Activated B cell treated with CpG ODN at 0.5 μM for 24 hours (primary cell): ENCODE measurements at regions not wholly inside any gene's neighbourhood (a gene's known extent, or its start where the extent isn't known, plus 50 kb on each side); places are given as distances from the start of the nearest gene placed in this dataset.

Source experiments
- ATAC-seq: fragments of 200-7000 bp; cut with Tn5 transposase; one replicate; pipeline ENCODE4 v1.10.0; 2021; ENCODE audit warnings: low read depth, mild to moderate bottlenecking, moderate library complexity
- CTCF ChIA-PET: fragments of 350-600 bp; sonication (Branson Sonifier 250); formaldehyde crosslinking; loops from one replicate; lab custom pipeline; 2021; ENCODE audit warnings: antibody characterized with exemption; lab: Charles Lee
- POLR2A ChIA-PET: fragments of 350-600 bp; sonication (Branson Sonifier 250); formaldehyde crosslinking; loops from one replicate; lab custom pipeline; 2021; ENCODE audit warnings: antibody characterized with exemption; lab: Charles Lee
- DNase-seq: peaks from one replicate; pipeline ENCODE4 v3.0.0; 2022
- H3K27ac Mint-ChIP-seq: one replicate; pipeline ENCODE4 v1.8.0; 2020; ENCODE audit warnings: mixed read lengths
- H3K27me3 Mint-ChIP-seq: one replicate; pipeline ENCODE4 v1.8.0; 2021; ENCODE audit warnings: mixed read lengths
- H3K36me3 Mint-ChIP-seq: one replicate; pipeline ENCODE4 v1.8.0; 2021; ENCODE audit warnings: low read depth, mixed read lengths
- H3K4me1 Mint-ChIP-seq: one replicate; pipeline ENCODE4 v1.8.0; 2021; ENCODE audit warnings: mixed read lengths
- H3K4me3 Mint-ChIP-seq: one replicate; pipeline ENCODE4 v1.8.0; 2020; ENCODE audit warnings: mild to moderate bottlenecking, mixed read lengths
- H3K9me3 Mint-ChIP-seq: one replicate; pipeline ENCODE4 v1.8.0; 2020; ENCODE audit warnings: mixed read lengths
- CTCF ChIP-seq: fragments of 200-600 bp; IDR thresholded peaks from one replicate; pipeline ENCODE4 v1.8.0; 2022; ENCODE audit warnings: antibody characterized with exemption, mild to moderate bottlenecking
- intact Hi-C: fragments of 100-400 bp; cut with micrococcal nuclease; formaldehyde crosslinking; loops from one replicate; pipeline ENCODE4 v1.15.1; 2024

GRCh38 chr15:96031426-96032110 lies 298.9 kb upstream of the NR2F2 start:
- no peaks in the 10 kb centered on the region for H3K36me3 Mint-ChIP-seq
- no peak for TF ChIP-seq CTCF
- no peak overlapping the region for H3K27ac Mint-ChIP-seq
- H3K4me3 Mint-ChIP-seq = no peak overlapping the region
- ChIA-PET POLR2A (no interaction called here), CTCF (no interaction called here)
- no peaks in the 10 kb centered on the region for H3K27me3 Mint-ChIP-seq
- ATAC-seq = no peak
- DNase-seq = no peak
- intact Hi-C loops = no loop called here
- no peaks in the 10 kb centered on the region for H3K4me1 Mint-ChIP-seq
- H3K9me3 Mint-ChIP-seq = no peaks in the 10 kb centered on the region

- DNase-seq (no peak), ATAC-seq (no peak)
- no peaks in the 10 kb centered on the region for H3K36me3 Mint-ChIP-seq
- peaks cover 1% of the 10 kb centered on the region for H3K27me3 Mint-ChIP-seq
- TF ChIP-seq CTCF = no peak
- no peak overlapping the region for H3K27ac Mint-ChIP-seq
- no peak overlapping the region for H3K4me3 Mint-ChIP-seq
- POLR2A ChIA-PET = no interaction called here
- intact Hi-C loops = no loop called here
- CTCF ChIA-PET = no interaction called here
- H3K9me3 Mint-ChIP-seq = no peaks in the 10 kb centered on the region
- H3K4me1 Mint-ChIP-seq = no peaks in the 10 kb centered on the region
Measured at GRCh38 chr15:96035091-96035490, 295.4 kb upstream of the NR2F2 start.

- Mint-ChIP-seq H3K4me1 (no peaks in the 10 kb centered on the region), H3K27ac (no peak overlapping the region), H3K27me3 (peaks cover 1% of the 10 kb centered on the region), H3K9me3 (no peaks in the 10 kb centered on the region), H3K36me3 (no peaks in the 10 kb centered on the region), H3K4me3 (no peak overlapping the region)
- ATAC-seq = no peak
- ChIA-PET CTCF (no interaction called here), POLR2A (no interaction called here)
- no peak for TF ChIP-seq CTCF
- DNase-seq = no peak
- intact Hi-C loops = no loop called here
Measured at GRCh38 chr15:96035635-96036034, 294.9 kb upstream of the NR2F2 start.

- ATAC-seq (no peak), DNase-seq (no peak)
- H3K9me3 Mint-ChIP-seq = no peaks in the 10 kb centered on the region
- H3K4me1 Mint-ChIP-seq = peaks cover 1% of the 10 kb centered on the region
- peaks cover 1% of the 10 kb centered on the region for H3K27me3 Mint-ChIP-seq
- no peak overlapping the region for H3K4me3 Mint-ChIP-seq
- H3K27ac Mint-ChIP-seq = no peak overlapping the region
- no peaks in the 10 kb centered on the region for H3K36me3 Mint-ChIP-seq
- intact Hi-C loops = no loop called here
- ChIA-PET POLR2A (no interaction called here), CTCF (no interaction called here)
- TF ChIP-seq CTCF = no peak
Measured at GRCh38 chr15:96037584-96037983, 292.9 kb upstream of the NR2F2 start.

GRCh38 chr15:96038131-96038530 lies 292.4 kb upstream of the NR2F2 start:
- Mint-ChIP-seq H3K27me3 (peaks cover 1% of the 10 kb centered on the region), H3K27ac (no peak overlapping the region), H3K4me3 (no peak overlapping the region), H3K36me3 (no peaks in the 10 kb centered on the region), H3K4me1 (peaks cover 4% of the 10 kb centered on the region), H3K9me3 (no peaks in the 10 kb centered on the region)
- DNase-seq (no peak), ATAC-seq (no peak)
- intact Hi-C loops = no loop called here
- ChIA-PET POLR2A (no interaction called here), CTCF (no interaction called here)
- no peak for TF ChIP-seq CTCF
